ENCODE measurements at regions not wholly inside any gene's neighbourhood (a gene's known extent, or its start where the extent isn't known, plus 50 kb on each side); places are given as distances from the start of the nearest gene placed in this dataset.

DNA sequence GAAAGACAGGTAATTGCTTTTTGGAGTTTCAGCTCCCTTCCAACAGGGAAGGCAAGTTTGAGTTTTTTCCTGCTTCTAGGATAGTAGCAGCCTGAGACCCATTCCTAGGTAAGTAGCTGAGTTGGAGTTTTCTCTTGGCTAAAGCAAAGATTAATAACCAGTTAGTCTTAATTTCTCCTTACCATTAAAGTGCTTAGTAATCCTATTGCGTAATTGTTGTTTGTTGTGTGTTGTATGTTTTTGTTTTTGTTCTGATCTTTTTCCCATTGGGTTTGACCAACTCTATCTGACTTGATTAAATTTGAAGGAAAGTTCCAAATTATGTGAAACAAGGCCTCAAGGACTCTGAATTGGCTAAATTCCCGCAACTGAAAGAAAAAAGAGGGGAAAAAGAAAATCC lies 83.5 kb downstream of the TBX22 start:
- no peaks in the 10 kb centered on the region for H3K27me3 ChIP-seq
- H3K36me3 ChIP-seq = no peaks in the 10 kb centered on the region
- H3K4me3 ChIP-seq = no peak overlapping the region
- H3K9me3 ChIP-seq = no peaks in the 10 kb centered on the region
- no peak for DNase-seq

GRCh38 chrX:80120335-80120734 lies 105.8 kb downstream of the TBX22 start:
- no peak overlapping the region for H3K4me3 ChIP-seq
- no peaks in the 10 kb centered on the region for H3K9me3 ChIP-seq
- no peak for DNase-seq
- H3K36me3 ChIP-seq = no peaks in the 10 kb centered on the region
- H3K27me3 ChIP-seq = no peaks in the 10 kb centered on the region

DNA sequence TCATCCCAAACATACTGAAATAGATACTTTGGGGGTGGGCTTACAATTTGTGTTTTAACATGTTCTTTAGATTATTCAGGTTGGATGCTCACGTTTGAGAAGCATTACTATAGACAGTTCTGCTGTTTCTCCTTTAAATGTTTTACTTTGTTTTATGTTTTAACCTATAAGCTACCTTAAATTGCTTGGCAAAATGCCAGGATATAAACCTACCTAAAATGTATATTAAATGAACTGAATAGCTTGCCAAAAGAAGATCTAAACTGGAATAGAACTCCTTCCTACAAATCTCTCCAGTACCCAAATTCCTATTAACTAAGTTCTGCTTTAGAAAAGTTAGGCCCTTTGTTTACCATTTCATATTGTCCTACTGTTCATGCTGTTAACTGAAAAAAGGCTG lies 124.4 kb downstream of the TBX22 start:
- no peaks in the 10 kb centered on the region for H3K9me3 ChIP-seq
- no peak overlapping the region for H3K4me3 ChIP-seq
- H3K27me3 ChIP-seq = no peaks in the 10 kb centered on the region
- no peaks in the 10 kb centered on the region for H3K36me3 ChIP-seq
- DNase-seq = no peak

GRCh38 chrX:80139564-80139963 lies 125.0 kb downstream of the TBX22 start:
- Histone ChIP-seq H3K36me3 (no peaks in the 10 kb centered on the region), H3K27me3 (no peaks in the 10 kb centered on the region), H3K4me3 (no peak overlapping the region), H3K9me3 (no peaks in the 10 kb centered on the region)
- no peak for DNase-seq

GRCh38 chrX:80170581-80170980 lies 156.0 kb downstream of the TBX22 start:
- Histone ChIP-seq H3K27me3 (no peaks in the 10 kb centered on the region), H3K9me3 (no peaks in the 10 kb centered on the region), H3K4me3 (no peak overlapping the region), H3K36me3 (no peaks in the 10 kb centered on the region)
- no peak for DNase-seq

GRCh38 chrX:80173261-80173660 lies 158.7 kb downstream of the TBX22 start:
- H3K4me3 ChIP-seq = no peak overlapping the region
- no peaks in the 10 kb centered on the region for H3K36me3 ChIP-seq
- no peaks in the 10 kb centered on the region for H3K9me3 ChIP-seq
- no peaks in the 10 kb centered on the region for H3K27me3 ChIP-seq
- DNase-seq = no peak

GRCh38 chrX:80174925-80175574 lies 160.5 kb downstream of the TBX22 start:
- no peaks in the 10 kb centered on the region for H3K27me3 ChIP-seq
- H3K36me3 ChIP-seq = no peaks in the 10 kb centered on the region
- H3K4me3 ChIP-seq = no peak overlapping the region
- no peaks in the 10 kb centered on the region for H3K9me3 ChIP-seq
- peak; percentile 73 for DNase-seq

DNA sequence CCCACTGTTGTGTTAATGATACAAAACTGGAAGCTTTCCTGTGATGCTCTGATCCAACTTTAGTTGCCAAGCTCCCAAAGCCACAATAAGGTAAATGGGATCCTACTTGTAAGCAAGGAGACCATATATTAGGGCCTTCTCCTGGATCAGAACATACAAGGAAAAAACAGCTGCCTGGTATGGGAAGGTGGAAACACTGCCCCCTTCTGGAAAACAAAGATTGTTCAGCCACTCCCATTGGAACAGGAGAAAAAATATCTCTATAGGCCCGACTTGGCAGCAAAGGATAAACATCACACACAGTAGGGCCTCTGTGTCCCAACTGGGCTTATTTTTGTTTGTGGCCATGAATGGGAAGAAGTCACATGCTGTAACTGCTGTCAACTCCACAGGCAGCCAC lies 166.5 kb downstream of the TBX22 start:
- Histone ChIP-seq H3K9me3 (no peaks in the 10 kb centered on the region), H3K27me3 (no peaks in the 10 kb centered on the region), H3K4me3 (no peak overlapping the region), H3K36me3 (no peaks in the 10 kb centered on the region)
- no peak for DNase-seq

DNA sequence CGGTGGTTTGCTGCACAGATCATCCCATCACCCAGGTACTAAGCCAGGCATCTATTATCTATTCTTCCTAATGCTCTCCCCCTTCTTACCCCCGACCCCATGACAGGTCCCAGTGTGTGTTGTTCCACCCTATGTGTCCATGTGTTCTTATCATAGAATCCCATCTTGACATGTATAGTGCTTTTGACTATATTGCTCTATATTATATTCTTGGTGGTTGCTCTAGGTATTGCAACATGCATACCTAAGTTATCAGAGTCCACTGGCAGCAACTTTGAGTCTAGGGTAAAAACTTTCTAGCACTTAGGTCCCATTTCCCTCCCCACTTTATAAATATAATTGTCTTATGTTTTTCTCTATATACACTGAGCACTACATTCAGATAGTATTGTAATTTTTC lies 170.3 kb downstream of the TBX22 start:
- H3K4me3 ChIP-seq = no peak overlapping the region
- H3K9me3 ChIP-seq = no peaks in the 10 kb centered on the region
- DNase-seq = no peak
- H3K36me3 ChIP-seq = no peaks in the 10 kb centered on the region
- no peaks in the 10 kb centered on the region for H3K27me3 ChIP-seq

DNA sequence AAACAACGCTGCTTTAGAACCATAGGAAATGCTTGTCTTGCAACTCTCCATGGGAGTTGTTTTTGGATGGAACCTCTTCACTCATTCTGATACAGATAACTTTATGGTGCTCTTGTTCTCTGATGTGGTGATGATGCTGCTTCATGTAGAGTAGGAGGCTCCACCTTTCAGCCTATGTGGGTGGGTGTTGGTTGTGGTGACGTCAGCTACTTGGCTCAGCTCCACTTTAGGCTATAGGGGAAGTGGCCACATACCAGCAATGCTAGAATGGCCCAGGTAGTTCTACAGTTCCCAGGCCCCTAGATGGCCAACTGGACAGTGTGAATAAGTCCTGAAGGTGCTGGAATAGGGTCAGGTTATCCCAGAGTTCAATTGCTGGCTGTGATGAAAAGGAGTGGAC lies 192.1 kb downstream of the TBX22 start:
- Histone ChIP-seq H3K9me3 (no peaks in the 10 kb centered on the region), H3K4me3 (no peak overlapping the region), H3K36me3 (no peaks in the 10 kb centered on the region), H3K27me3 (no peaks in the 10 kb centered on the region)
- no peak for DNase-seq

GRCh38 chrX:80207327-80207726 lies 192.8 kb downstream of the TBX22 start:
- Histone ChIP-seq H3K9me3 (no peaks in the 10 kb centered on the region), H3K36me3 (no peaks in the 10 kb centered on the region), H3K4me3 (no peak overlapping the region), H3K27me3 (no peaks in the 10 kb centered on the region)
- DNase-seq = no peak

GRCh38 chrX:80216086-80216485 lies 201.5 kb downstream of the TBX22 start:
- no peak overlapping the region for H3K4me3 ChIP-seq
- no peak for DNase-seq

GRCh38 chrX:80223982-80224579 lies 196.2 kb upstream of the TENT5D start:
- Histone ChIP-seq H3K4me3 (no peak overlapping the region), H3K36me3 (no peaks in the 10 kb centered on the region), H3K9me3 (no peaks in the 10 kb centered on the region), H3K27me3 (no peaks in the 10 kb centered on the region)
- DNase-seq = no peak

More at GRCh38 chrX:80216086-80216485, 201.5 kb downstream of the TBX22 start:
- Histone ChIP-seq H3K27me3 (no peaks in the 10 kb centered on the region), H3K36me3 (no peaks in the 10 kb centered on the region), H3K9me3 (no peaks in the 10 kb centered on the region)

DNA sequence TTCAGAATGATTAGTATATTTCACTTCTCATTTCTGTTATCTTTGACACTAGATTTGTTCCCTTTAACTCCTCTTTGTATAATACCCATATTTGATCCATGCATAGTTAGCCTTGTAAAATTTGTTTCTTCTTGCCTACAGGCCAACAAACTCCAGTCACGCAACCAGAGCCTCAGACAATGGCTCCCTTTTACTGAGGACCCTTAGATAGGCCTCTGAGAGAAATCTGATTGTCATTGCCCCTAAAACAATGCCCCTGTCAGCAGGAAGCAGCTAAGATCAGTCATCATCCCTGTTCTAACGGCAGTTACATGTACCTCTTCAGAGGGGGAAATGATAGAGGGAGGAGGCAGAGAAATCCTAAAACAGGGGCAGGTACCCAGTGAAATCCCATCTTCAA lies 190.6 kb upstream of the TENT5D start:
- Histone ChIP-seq H3K27me3 (no peaks in the 10 kb centered on the region), H3K4me3 (no peak overlapping the region), H3K9me3 (no peaks in the 10 kb centered on the region), H3K36me3 (no peaks in the 10 kb centered on the region)
- DNase-seq = no peak

DNA sequence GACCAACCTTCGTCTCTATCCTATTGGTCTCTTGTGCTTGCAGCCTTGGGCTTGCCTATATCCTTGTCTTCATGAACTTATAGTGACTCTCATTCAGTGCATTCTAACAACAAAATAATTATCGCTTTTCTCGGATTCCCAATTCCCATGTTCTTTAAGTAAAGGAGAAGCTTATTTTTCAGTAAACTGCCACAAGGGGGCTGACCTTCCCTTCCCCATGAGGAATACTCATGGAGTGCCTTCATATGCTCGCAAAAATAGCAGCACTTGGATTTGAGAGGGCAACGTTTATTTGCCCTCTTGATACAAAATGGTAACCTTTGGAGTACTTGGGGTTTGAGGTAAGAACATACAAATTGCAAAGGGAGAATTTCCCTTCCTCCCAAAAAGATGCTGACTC lies 183.2 kb upstream of the TENT5D start:
- Histone ChIP-seq H3K9me3 (no peaks in the 10 kb centered on the region), H3K36me3 (no peaks in the 10 kb centered on the region), H3K4me3 (no peak overlapping the region), H3K27me3 (no peaks in the 10 kb centered on the region)
- DNase-seq = no peak

GRCh38 chrX:80246271-80246670 lies 174.0 kb upstream of the TENT5D start:
- Histone ChIP-seq H3K36me3 (no peaks in the 10 kb centered on the region), H3K9me3 (no peaks in the 10 kb centered on the region), H3K27me3 (no peaks in the 10 kb centered on the region), H3K4me3 (no peak overlapping the region)
- no peak for DNase-seq

- H3K4me3 ChIP-seq = no peak overlapping the region
- DNase-seq = no peak
- no peaks in the 10 kb centered on the region for H3K9me3 ChIP-seq
- H3K36me3 ChIP-seq = no peaks in the 10 kb centered on the region
- H3K27me3 ChIP-seq = no peaks in the 10 kb centered on the region
Observed at GRCh38 chrX:80266287-80266686, 154.0 kb upstream of the TENT5D start.

DNA sequence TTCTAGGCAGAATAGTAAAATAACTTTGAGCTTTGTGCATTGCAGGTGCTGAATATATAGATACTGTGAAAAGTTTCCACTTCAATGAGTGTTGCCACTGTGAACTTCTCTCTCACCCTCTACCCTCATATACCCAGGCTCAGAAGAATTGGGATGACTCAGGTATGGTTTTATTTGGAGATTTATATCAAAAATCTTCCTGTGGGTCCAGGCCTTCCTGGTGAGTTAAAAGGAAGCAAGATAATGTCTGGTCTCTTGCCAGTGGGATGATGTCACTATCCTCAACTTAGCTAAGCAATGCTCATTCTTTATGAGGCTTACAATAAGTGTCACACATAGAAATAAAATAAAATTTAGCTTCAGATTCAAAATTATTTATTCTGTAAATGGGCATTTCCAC lies 153.3 kb upstream of the TENT5D start:
- Histone ChIP-seq H3K36me3 (no peaks in the 10 kb centered on the region), H3K9me3 (no peaks in the 10 kb centered on the region), H3K4me3 (no peak overlapping the region), H3K27me3 (no peaks in the 10 kb centered on the region)
- DNase-seq = no peak
